HepG2 (cell line): ENCODE measurements at regions not wholly inside any gene's neighbourhood (a gene's known extent, or its start where the extent isn't known, plus 50 kb on each side); places are given as distances from the start of the nearest gene placed in this dataset.
A peak's percentile ranks its signal among the peaks of the same experiment; 100 is the strongest.

ENCODE experiments used
- ATAC-seq: fragments of 200-7000 bp; cut with Tn5 transposase; 3 replicates; pipeline ENCODE4 v1.9.1; 2020; ENCODE audit warnings: mild to moderate bottlenecking, moderate library complexity
- BruUV-seq: library from RNA; stranded (reverse); fragments of 400-500 nt; replicated peaks from 2 replicates; lab custom pipeline; 2021; lab: Mats Ljungman, UMichigan
- CTCF ChIA-PET: fragments of 300-600 bp; formaldehyde crosslinking; extraction: SDS; loops from one replicate; lab custom pipeline; 2021; ENCODE audit warnings: low total read pairs, inconsistent platforms, low intra/inter-chr PET ratio; lab: Yijun Ruan, JAX
- POLR2A ChIA-PET: fragments of 350-600 bp; sonication (Branson Sonifier 250); formaldehyde crosslinking; loops from one replicate; lab custom pipeline; 2020; ENCODE audit warnings: antibody characterized with exemption, inconsistent platforms; lab: Yijun Ruan, JAX
- DNase-seq: peaks from one replicate; pipeline ENCODE4 v3.0.0-alpha.2; 2015; ENCODE audit warnings: low spot score
- FAIRE-seq: peaks from 3 replicates; lab custom pipeline; 2011; peaks lifted over from hg19 to GRCh38; lab: Jason Lieb, UNC
- H2AFZ ChIP-seq: one replicate; pipeline ENCODE4 v1.6.1; 2011; ENCODE audit warnings: low read length, inconsistent platforms
- H3K27ac ChIP-seq: fragments of 300-600 bp; 3 replicates; pipeline ENCODE4 v1.8.0; 2011; ENCODE audit warnings: mixed run types, mild to moderate bottlenecking, mixed read lengths, low read length, inconsistent platforms; ENCODE audit not compliant: insufficient read depth; ENCODE audit errors: extremely low read length
- H3K27me3 ChIP-seq, 2 experiments: fragments of 200-600 bp in 1 of 2; 2 replicates in 1 of 2; 3 replicates in 1 of 2; pipeline versions ENCODE4 v1.6.0 to v1.8.0; 2011; ENCODE audit warnings: low read length in 2 of 2, mild to moderate bottlenecking in 2 of 2, moderate library complexity in 2 of 2, inconsistent platforms in 1 of 2; ENCODE audit not compliant: insufficient read depth in 2 of 2, control insufficient read depth in 1 of 2
- H3K36me3 ChIP-seq, 2 experiments: fragments of 200-600 bp in 1 of 2; replicated peaks in 1 of 2; 2 replicates in 1 of 2; 3 replicates in 1 of 2; pipeline versions ENCODE4 v1.5.1 to v1.8.0; 2011; ENCODE audit warnings: low read length in 2 of 2, inconsistent platforms in 1 of 2; ENCODE audit not compliant: insufficient read depth in 2 of 2, control insufficient read depth in 1 of 2
- H3K4me1 ChIP-seq: 2 replicates; pipeline ENCODE4 v1.5.1; 2012; ENCODE audit warnings: low read length, inconsistent platforms; ENCODE audit not compliant: insufficient read depth
- H3K4me2 ChIP-seq: 2 replicates; pipeline ENCODE4 v1.6.0; 2011; ENCODE audit warnings: low read depth, low read length, inconsistent platforms
- H3K4me3 ChIP-seq, 3 experiments: fragments of 200-600 bp in 1 of 3; sonication (generic), shearing (Covaris generic) in 1 of 3; replicated peaks in 1 of 3; 2 replicates each; pipeline ENCODE4 v1.5.1; 2011 to 2016; ENCODE audit warnings: low read length in 3 of 3, inconsistent platforms in 2 of 3, low read depth in 2 of 3, mild to moderate bottlenecking in 2 of 3, control low read depth in 1 of 3, mixed read lengths in 1 of 3; ENCODE audit not compliant: insufficient read depth in 1 of 3
- H3K79me2 ChIP-seq: one replicate; pipeline ENCODE4 v1.6.1; 2011; ENCODE audit warnings: low read length, inconsistent platforms; ENCODE audit not compliant: insufficient read depth
- H3K9ac ChIP-seq: 2 replicates; pipeline ENCODE4 v1.6.0; 2011; ENCODE audit warnings: mild to moderate bottlenecking, low read depth, low read length, inconsistent platforms; ENCODE audit not compliant: insufficient read depth
- H3K9me3 ChIP-seq: 2 replicates; pipeline ENCODE4 v1.5.1; 2012; ENCODE audit warnings: mild to moderate bottlenecking, low read length
- H4K20me1 ChIP-seq: 2 replicates; pipeline ENCODE4 v1.6.0; 2011; ENCODE audit warnings: inconsistent platforms, mild to moderate bottlenecking, low read length, moderate library complexity; ENCODE audit not compliant: insufficient read depth
- FOXM1 ChIP-seq: sonication (generic); formaldehyde crosslinking; IDR thresholded peaks from 2 replicates; pipeline ENCODE4 v1.5.0; 2020; ENCODE audit warnings: missing genetic modification reagents
- JDP2 ChIP-seq: sonication (generic); formaldehyde crosslinking; IDR thresholded peaks from 2 replicates; pipeline ENCODE4 v1.8.1; 2022; ENCODE audit warnings: missing genetic modification reagents, borderline replicate concordance
- JUNB ChIP-seq: sonication (generic); formaldehyde crosslinking; IDR thresholded peaks from 2 replicates; pipeline ENCODE4 v1.8.0; 2022; ENCODE audit warnings: missing genetic modification reagents, mild to moderate bottlenecking, borderline replicate concordance
- NR2F1 ChIP-seq, 2 experiments: fragments of 450-650 bp in 1 of 2; formaldehyde crosslinking in 1 of 2; IDR thresholded peaks; 2 replicates each; pipeline versions ENCODE4 v1.5.0 to v1.6.1; 2016 to 2020; ENCODE audit warnings: mild to moderate bottlenecking in 1 of 2, missing compliant biosample characterization in 1 of 2, missing genetic modification reagents in 1 of 2, moderate library complexity in 1 of 2
- SNAPC4 ChIP-seq: sonication (generic); formaldehyde crosslinking; IDR thresholded peaks from 2 replicates; pipeline ENCODE4 v1.4.0; 2020; ENCODE audit warnings: mild to moderate bottlenecking, missing genetic modification reagents
- ZNF652 ChIP-seq: IDR thresholded peaks from 2 replicates; pipeline ENCODE4 v1.6.1; 2016; ENCODE audit warnings: low read depth, borderline replicate concordance
- WGBS: methylation state at CpG from one replicate; pipeline ENCODE4 v1.1.6; 2017; ENCODE audit warnings: low lambda C conversion rate; 5-methylcytosine and 5-hydroxymethylcytosine counted together
- in situ Hi-C: cut with HindIII; loops from 2 replicates; pipeline ENCODE4 v1.10.0; 2017; ENCODE audit warnings: low pct_unique_long_range_greater_than_20kb; ENCODE audit not compliant: extremely low pct_ligation_motif_present
- intact Hi-C: fragments of 100-400 bp; cut with micrococcal nuclease; formaldehyde crosslinking; loops from one replicate; pipeline ENCODE4 v1.10.0; 2022; ENCODE audit not compliant: unreplicated experiment

GRCh38 chr14:71267691-71268090 is 360.4 kb downstream of the PCNX1 start:
- TF ChIP-seq FOXM1 (CRISPR knock-in tag) (no peak), ZNF652 (CRISPR knock-in tag) (peak; percentile 72), JUNB (CRISPR knock-in tag) (no peak), JDP2 (CRISPR knock-in tag) (no peak), NR2F1 (CRISPR knock-in tag; IDR thresholded peaks at IDR 0.05) (no peak), SNAPC4 (no peak)
- BruUV-seq = no TSS peak
- in situ Hi-C loops (no loop called here), intact Hi-C loops (no loop called here)
- Histone ChIP-seq H3K27me3 (no peaks in the 10 kb centered on the region), H3K79me2 (no peaks in the 10 kb centered on the region), H3K9me3 (peaks cover 7% of the 10 kb centered on the region; the same call in 1 of the 2 replicates), H3K4me3 (no peak overlapping the region), H3K4me2 (peak overlapping the region; percentile 26; the same call in 1 of the 2 replicates), H3K4me1 (no peaks in the 10 kb centered on the region), H3K27ac (no peak overlapping the region), H3K9ac (no peak overlapping the region), H3K36me3 (no peaks in the 10 kb centered on the region), H4K20me1 (no peaks in the 10 kb centered on the region), H2AFZ (no peak overlapping the region)
- ATAC-seq (no peak), DNase-seq (no peak), FAIRE-seq (no peak)
- POLR2A ChIA-PET = no interaction called here
- CTCF ChIA-PET = no interaction called here
- WGBS = 2% methylated on average over 2 of the region's 2 CpGs
